Neutrophil (primary cell): ENCODE measurements at regions not wholly inside any gene's neighbourhood (a gene's known extent, or its start where the extent isn't known, plus 50 kb on each side); places are given as distances from the start of the nearest gene placed in this dataset.

Source experiments
- H3K27ac ChIP-seq: fragments of 200-600 bp; sonication (generic); 2 replicates; pipeline ENCODE4 v1.5.1; 2016; ENCODE audit warnings: mild to moderate bottlenecking, moderate library complexity
- H3K27me3 ChIP-seq: fragments of 200-600 bp; sonication (generic); 2 replicates; pipeline ENCODE4 v1.6.0; 2016; ENCODE audit warnings: mild to moderate bottlenecking
- H3K36me3 ChIP-seq: fragments of 200-600 bp; sonication (generic); 2 replicates; pipeline ENCODE4 v1.5.1; 2017
- H3K4me1 ChIP-seq, 2 experiments: fragments of 200-600 bp in 1 of 2; sonication (generic) in 1 of 2; 1 replicate in 1 of 2; 2 replicates in 1 of 2; pipeline versions ENCODE4 v1.5.1 to v1.6.1; 2013 to 2016; ENCODE audit warnings: low read depth in 1 of 2, low read length in 1 of 2, mild to moderate bottlenecking in 1 of 2, moderate library complexity in 1 of 2; ENCODE audit not compliant: control insufficient read depth in 1 of 2, insufficient read depth in 1 of 2
- H3K4me3 ChIP-seq, 2 experiments: fragments of 200-600 bp in 1 of 2; sonication (generic) in 1 of 2; 1 replicate in 1 of 2; 2 replicates in 1 of 2; pipeline ENCODE4 v1.5.1; 2013 to 2016; ENCODE audit warnings: low read depth in 1 of 2, low read length in 1 of 2, mild to moderate bottlenecking in 1 of 2, moderate library complexity in 1 of 2
- H3K9me3 ChIP-seq: fragments of 200-600 bp; sonication (generic); 2 replicates; pipeline ENCODE4 v1.5.1; 2016
- TF ChIP-seq, protein P1 (sequence below): fragments of 200-600 bp; sonication (generic); IDR thresholded peaks from 2 replicates; pipeline ENCODE4 v1.5.1; 2016; ENCODE audit warnings: antibody characterized with exemption

DNA sequence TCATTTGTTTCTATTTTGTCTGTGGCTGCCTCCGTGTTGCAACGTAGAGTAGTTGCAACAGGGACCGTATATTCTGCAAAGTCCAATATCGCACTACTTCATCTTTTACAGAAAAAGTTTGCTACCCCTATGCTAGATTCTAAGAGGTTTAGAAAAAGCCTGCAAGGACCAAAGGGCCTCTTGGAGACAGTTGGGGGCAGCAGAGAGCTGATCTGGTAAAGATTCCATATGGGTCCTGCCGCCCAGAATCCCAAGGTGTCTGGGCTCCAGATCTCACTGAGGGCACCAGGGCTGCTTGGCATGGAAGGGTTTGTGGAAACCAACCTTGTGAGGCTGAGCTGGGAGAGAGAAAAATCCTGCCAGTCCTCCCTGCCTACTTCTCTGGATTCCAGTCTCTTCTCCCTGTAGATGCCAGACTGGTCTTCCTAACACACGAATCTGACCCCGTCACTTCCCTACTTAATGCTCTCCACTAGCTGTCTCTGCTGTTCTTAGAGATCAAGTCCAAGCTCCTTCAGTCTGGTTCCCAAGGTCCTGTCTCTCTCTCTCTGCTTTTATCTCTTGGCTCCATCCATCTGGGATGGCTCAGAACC lies 74.6 kb downstream of the GLRX5 start:
- Histone ChIP-seq H3K4me1 (no peaks in the 10 kb centered on the region), H3K4me3 (no peak overlapping the region), H3K9me3 (no peaks in the 10 kb centered on the region), H3K27me3 (peaks cover 26% of the 10 kb centered on the region), H3K36me3 (no peaks in the 10 kb centered on the region), H3K27ac (no peak overlapping the region)
- TF ChIP-seq, protein P1, sequence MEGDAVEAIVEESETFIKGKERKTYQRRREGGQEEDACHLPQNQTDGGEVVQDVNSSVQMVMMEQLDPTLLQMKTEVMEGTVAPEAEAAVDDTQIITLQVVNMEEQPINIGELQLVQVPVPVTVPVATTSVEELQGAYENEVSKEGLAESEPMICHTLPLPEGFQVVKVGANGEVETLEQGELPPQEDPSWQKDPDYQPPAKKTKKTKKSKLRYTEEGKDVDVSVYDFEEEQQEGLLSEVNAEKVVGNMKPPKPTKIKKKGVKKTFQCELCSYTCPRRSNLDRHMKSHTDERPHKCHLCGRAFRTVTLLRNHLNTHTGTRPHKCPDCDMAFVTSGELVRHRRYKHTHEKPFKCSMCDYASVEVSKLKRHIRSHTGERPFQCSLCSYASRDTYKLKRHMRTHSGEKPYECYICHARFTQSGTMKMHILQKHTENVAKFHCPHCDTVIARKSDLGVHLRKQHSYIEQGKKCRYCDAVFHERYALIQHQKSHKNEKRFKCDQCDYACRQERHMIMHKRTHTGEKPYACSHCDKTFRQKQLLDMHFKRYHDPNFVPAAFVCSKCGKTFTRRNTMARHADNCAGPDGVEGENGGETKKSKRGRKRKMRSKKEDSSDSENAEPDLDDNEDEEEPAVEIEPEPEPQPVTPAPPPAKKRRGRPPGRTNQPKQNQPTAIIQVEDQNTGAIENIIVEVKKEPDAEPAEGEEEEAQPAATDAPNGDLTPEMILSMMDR = no peak

DNA sequence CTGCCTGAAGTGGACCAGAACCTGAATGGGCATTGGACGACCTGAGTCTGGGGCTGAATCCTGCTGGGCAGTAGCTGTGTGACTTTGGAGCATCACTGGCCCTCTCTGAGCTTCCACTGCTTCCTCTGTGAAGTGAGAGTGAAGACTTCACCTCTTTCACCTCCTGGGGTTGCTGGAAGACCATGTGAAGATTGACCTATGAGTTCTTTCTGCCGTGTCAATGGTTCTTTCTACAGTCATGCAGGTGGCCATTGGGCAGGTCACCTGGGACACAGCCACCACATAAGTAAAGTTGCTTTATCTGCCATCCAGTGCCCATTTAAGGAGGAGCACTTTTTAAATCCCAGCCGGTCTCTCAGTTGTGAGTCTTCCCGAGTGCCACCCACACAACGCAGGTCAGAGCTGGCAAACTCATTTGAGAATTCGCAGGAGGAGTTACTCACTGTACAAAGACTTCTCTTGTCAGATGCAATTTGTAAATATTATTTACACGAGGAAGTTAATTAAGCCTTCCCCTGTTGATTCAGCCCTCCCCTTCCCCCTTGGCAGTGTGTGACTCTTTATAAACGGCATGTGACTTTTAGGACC lies 74.8 kb upstream of the TCL1B start:
- TF ChIP-seq, protein P1 = no peak
- Histone ChIP-seq H3K4me3 (no peak overlapping the region), H3K27ac (no peak overlapping the region), H3K9me3 (no peaks in the 10 kb centered on the region), H3K27me3 (peaks cover 26% of the 10 kb centered on the region), H3K36me3 (no peaks in the 10 kb centered on the region), H3K4me1 (no peaks in the 10 kb centered on the region)

DNA sequence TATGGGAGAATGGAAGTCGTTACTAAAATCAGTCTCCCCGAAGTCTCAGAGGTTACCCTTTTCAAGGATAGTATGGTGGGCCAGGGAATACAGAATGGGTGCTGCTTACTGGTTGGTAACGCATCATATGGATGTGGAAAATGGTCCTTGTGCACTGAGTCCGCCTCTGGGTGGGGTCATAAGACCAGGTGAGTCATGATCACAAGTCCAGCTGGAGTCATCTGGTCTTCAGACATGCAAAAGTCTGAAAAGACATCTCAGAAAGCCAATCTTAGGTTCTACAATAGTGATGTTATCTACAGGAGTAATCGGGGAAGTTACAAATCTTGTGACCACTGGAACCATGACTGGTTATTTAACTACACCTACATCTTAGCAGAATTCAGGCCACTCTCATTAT lies 71.9 kb upstream of the TCL1B start:
- Histone ChIP-seq H3K27ac (no peak overlapping the region), H3K9me3 (no peaks in the 10 kb centered on the region), H3K36me3 (no peaks in the 10 kb centered on the region), H3K4me3 (no peak overlapping the region), H3K4me1 (no peaks in the 10 kb centered on the region), H3K27me3 (peaks cover 15% of the 10 kb centered on the region)
- TF ChIP-seq, protein P1 = no peak

DNA sequence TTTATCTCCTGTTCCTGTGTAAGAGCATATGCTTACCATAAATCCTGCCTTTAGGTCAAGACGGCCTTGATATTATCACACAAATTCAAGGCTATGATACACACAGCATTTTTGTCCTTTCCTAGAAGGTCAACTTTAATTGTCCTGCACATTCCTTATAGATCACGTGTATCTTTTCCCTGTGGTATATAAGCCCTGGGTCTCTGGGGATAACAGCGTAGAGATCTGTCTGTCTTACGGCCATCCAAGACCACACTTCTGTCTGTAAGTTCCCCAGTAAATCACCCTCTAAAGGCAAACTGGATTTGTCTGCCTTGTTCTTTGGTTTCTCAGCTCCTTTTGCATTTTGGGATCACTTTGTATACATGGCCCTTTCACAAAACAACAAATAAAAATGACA lies 69.5 kb upstream of the TCL1B start:
- no peak overlapping the region for H3K27ac ChIP-seq
- H3K4me1 ChIP-seq = no peaks in the 10 kb centered on the region
- H3K36me3 ChIP-seq = no peaks in the 10 kb centered on the region
- H3K4me3 ChIP-seq = no peak overlapping the region
- TF ChIP-seq, protein P1 = no peak
- peaks cover 7% of the 10 kb centered on the region for H3K27me3 ChIP-seq
- H3K9me3 ChIP-seq = no peaks in the 10 kb centered on the region

DNA sequence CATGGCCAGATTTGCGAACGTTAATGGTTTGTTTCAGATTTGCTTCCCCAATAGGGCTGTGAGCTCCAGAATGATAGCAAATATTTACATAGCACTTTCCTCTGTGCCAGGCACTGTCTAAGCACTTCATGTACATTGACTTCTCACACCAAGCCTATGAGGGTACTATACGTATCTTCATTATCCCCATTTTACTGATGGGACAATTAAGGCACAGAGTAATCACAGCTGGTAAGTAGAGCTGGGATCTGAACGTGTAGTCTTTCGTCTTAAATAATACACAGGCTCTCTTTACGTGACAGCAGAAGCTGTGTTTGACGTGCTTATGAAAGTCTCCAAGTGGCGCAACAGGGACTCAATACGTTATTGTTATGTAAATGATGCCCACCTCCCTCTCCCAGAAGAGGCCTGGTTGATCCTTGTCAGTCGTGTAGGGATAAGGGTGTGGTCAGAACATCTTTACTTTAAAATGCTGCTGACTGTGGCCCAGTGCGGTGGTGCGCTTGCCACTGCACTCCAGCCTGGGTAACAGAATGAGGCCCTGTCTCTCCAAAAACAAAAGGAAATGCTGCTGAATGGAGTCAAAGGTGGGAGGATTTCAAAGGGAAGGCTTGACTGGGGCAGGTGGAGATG lies 66.3 kb upstream of the TCL1B start:
- Histone ChIP-seq H3K27ac (no peak overlapping the region), H3K9me3 (no peaks in the 10 kb centered on the region), H3K36me3 (no peaks in the 10 kb centered on the region), H3K27me3 (no peaks in the 10 kb centered on the region), H3K4me1 (no peaks in the 10 kb centered on the region), H3K4me3 (no peak overlapping the region)
- TF ChIP-seq, protein P1 = no peak
